B cell (primary cell): ENCODE measurements at regions not wholly inside any gene's neighbourhood (a gene's known extent, or its start where the extent isn't known, plus 50 kb on each side); places are given as distances from the start of the nearest gene placed in this dataset.

Experiments used
- CTCF ChIP-seq: fragments of 200-600 bp; IDR thresholded peaks from one replicate; pipeline ENCODE4 v1.8.0; 2022; ENCODE audit warnings: antibody characterized with exemption, mild to moderate bottlenecking
- EZH2 ChIP-seq: IDR thresholded peaks from 2 replicates; pipeline ENCODE4 v1.6.1; 2012; ENCODE audit warnings: borderline replicate concordance, low read depth, mild to moderate bottlenecking, moderate library complexity, low read length; ENCODE audit not compliant: insufficient read depth, poor library complexity, severe bottlenecking

- TF ChIP-seq CTCF (no peak), EZH2 (no peak)
Observed at GRCh38 chr15:96978937-96979473, 648.5 kb downstream of the NR2F2 start.
